ENCODE measurements at regions not wholly inside any gene's neighbourhood (a gene's known extent, or its start where the extent isn't known, plus 50 kb on each side); places are given as distances from the start of the nearest gene placed in this dataset.

- Histone ChIP-seq H3K27me3 (ENCODE audit: insufficient read depth, low read length, poor library complexity, severe bottlenecking) (no peaks in the 10 kb centered on the region), H4K20me1 (ENCODE audit: insufficient read depth, low read length, poor library complexity, severe bottlenecking) (no peaks in the 10 kb centered on the region), H3K36me3 (ENCODE audit: insufficient read depth, low read length) (no peaks in the 10 kb centered on the region), H3K9ac (ENCODE audit: low read depth, low read length, poor library complexity, severe bottlenecking) (no peak overlapping the region), H2AFZ (ENCODE audit: low read length) (no peak overlapping the region), H3K4me3 (ENCODE audit: low read length, poor library complexity, severe bottlenecking) (no peak overlapping the region), H3K9me3 (ENCODE audit: insufficient read depth, low read depth, low read length) (no peaks in the 10 kb centered on the region), H3K4me2 (ENCODE audit: low read depth, low read length, poor library complexity, severe bottlenecking) (no peak overlapping the region), H3K79me2 (ENCODE audit: insufficient read depth, low read length) (no peaks in the 10 kb centered on the region), H3K9me2 (replicated peaks; ENCODE audit: low read depth, low read length) (no peaks in the 10 kb centered on the region), H3F3A (ENCODE audit: low read depth) (no peaks in the 10 kb centered on the region), H3K4me1 (ENCODE audit: insufficient read depth, low read length, poor library complexity, severe bottlenecking) (no peaks in the 10 kb centered on the region)
- TF ChIP-seq EZH2phosphoT487 (IDR thresholded peaks at IDR 0.05; ENCODE audit: borderline replicate concordance) (no peak), CTCF (conservative IDR thresholded peaks at IDR 0.05; ENCODE audit: low read length) (no peak)
Observed at GRCh38 chr2:35857498-35857897, 498.1 kb upstream of the CRIM1 start.

- Histone ChIP-seq H3K9ac (ENCODE audit: low read depth, low read length, poor library complexity, severe bottlenecking) (no peak overlapping the region), H3K4me2 (ENCODE audit: low read depth, low read length, poor library complexity, severe bottlenecking) (no peak overlapping the region), H3K36me3 (ENCODE audit: insufficient read depth, low read length) (no peaks in the 10 kb centered on the region), H3K9me3 (ENCODE audit: insufficient read depth, low read depth, low read length) (no peaks in the 10 kb centered on the region), H3K9me2 (replicated peaks; ENCODE audit: low read depth, low read length) (no peaks in the 10 kb centered on the region), H4K20me1 (ENCODE audit: insufficient read depth, low read length, poor library complexity, severe bottlenecking) (no peaks in the 10 kb centered on the region), H2AFZ (ENCODE audit: low read length) (no peak overlapping the region), H3K27me3 (ENCODE audit: insufficient read depth, low read length, poor library complexity, severe bottlenecking) (no peaks in the 10 kb centered on the region), H3K4me1 (ENCODE audit: insufficient read depth, low read length, poor library complexity, severe bottlenecking) (no peaks in the 10 kb centered on the region), H3F3A (ENCODE audit: low read depth) (no peaks in the 10 kb centered on the region), H3K79me2 (ENCODE audit: insufficient read depth, low read length) (no peaks in the 10 kb centered on the region), H3K4me3 (ENCODE audit: low read length, poor library complexity, severe bottlenecking) (no peak overlapping the region)
- TF ChIP-seq EZH2phosphoT487 (IDR thresholded peaks at IDR 0.05; ENCODE audit: borderline replicate concordance) (no peak), CTCF (conservative IDR thresholded peaks at IDR 0.05; ENCODE audit: low read length) (no peak)
Observed at GRCh38 chr2:35831385-35831784, 524.2 kb upstream of the CRIM1 start.

DNA sequence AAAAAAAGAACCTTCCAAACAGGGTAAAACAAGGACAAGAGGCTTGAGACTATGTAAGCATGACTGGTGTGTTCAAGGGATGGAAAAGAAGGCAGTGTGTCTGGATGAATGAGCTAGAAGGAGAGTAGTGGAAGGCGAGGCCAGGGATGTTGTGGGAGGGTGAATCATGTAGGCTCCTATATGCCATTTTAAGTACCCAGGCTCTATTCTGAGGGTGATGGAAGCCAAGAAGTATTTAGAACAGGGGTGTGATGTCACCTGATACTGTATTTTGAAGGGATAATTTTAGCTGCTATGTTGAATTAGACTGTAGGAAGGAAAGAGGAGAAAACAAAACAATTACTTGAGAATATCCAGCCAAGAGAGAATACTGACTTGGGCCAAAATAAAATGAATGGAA, 524.7 kb upstream of the CRIM1 start:
- TF ChIP-seq CTCF (conservative IDR thresholded peaks at IDR 0.05; ENCODE audit: low read length) (no peak), EZH2phosphoT487 (IDR thresholded peaks at IDR 0.05; ENCODE audit: borderline replicate concordance) (no peak)
- H3K4me1 ChIP-seq (ENCODE audit: insufficient read depth, low read length, poor library complexity, severe bottlenecking): no peaks in the 10 kb centered on the region
- H3K9ac ChIP-seq (ENCODE audit: low read depth, low read length, poor library complexity, severe bottlenecking): no peak overlapping the region
- no peaks in the 10 kb centered on the region for H4K20me1 ChIP-seq (ENCODE audit: insufficient read depth, low read length, poor library complexity, severe bottlenecking)
- no peak overlapping the region for H3K4me2 ChIP-seq (ENCODE audit: low read depth, low read length, poor library complexity, severe bottlenecking)
- H3K27me3 ChIP-seq (ENCODE audit: insufficient read depth, low read length, poor library complexity, severe bottlenecking): no peaks in the 10 kb centered on the region
- H3K9me2 ChIP-seq (replicated peaks; ENCODE audit: low read depth, low read length): no peaks in the 10 kb centered on the region
- no peaks in the 10 kb centered on the region for H3F3A ChIP-seq (ENCODE audit: low read depth)
- H3K79me2 ChIP-seq (ENCODE audit: insufficient read depth, low read length): no peaks in the 10 kb centered on the region
- no peak overlapping the region for H2AFZ ChIP-seq (ENCODE audit: low read length)
- no peaks in the 10 kb centered on the region for H3K36me3 ChIP-seq (ENCODE audit: insufficient read depth, low read length)
- no peaks in the 10 kb centered on the region for H3K9me3 ChIP-seq (ENCODE audit: insufficient read depth, low read depth, low read length)
- no peak overlapping the region for H3K4me3 ChIP-seq (ENCODE audit: low read length, poor library complexity, severe bottlenecking)
